T-helper 1 cell treated with Interleukin-12 subunit alpha and Interleukin-12 subunit beta and Interleukin-4 antibody, amounts not matched to agents 30 ng/mL and 1 ng/mL, for 36 hours (primary cell): ENCODE measurements at regions not wholly inside any gene's neighbourhood (a gene's known extent, or its start where the extent isn't known, plus 50 kb on each side); places are given as distances from the start of the nearest gene placed in this dataset.

Source experiments
- intact Hi-C: fragments of 100-400 bp; cut with micrococcal nuclease; formaldehyde crosslinking; loops from one replicate; pipeline ENCODE4 v1.15.1; 2024

GRCh38 chr20:24277196-24277595, 192.2 kb upstream of the SYNDIG1 start:
- intact Hi-C loops: no loop called here

GRCh38 chr20:24275946-24276705, 193.3 kb upstream of the SYNDIG1 start:
- intact Hi-C loops: no loop called here

- intact Hi-C loops: no loop called here
Measured at GRCh38 chr20:24273251-24273650, 196.2 kb upstream of the SYNDIG1 start.

GRCh38 chr20:24261351-24261750, 208.1 kb upstream of the SYNDIG1 start:
- intact Hi-C loops: no loop called here

GRCh38 chr20:24257171-24257570, 212.3 kb upstream of the SYNDIG1 start:
- intact Hi-C loops: no loop called here

- intact Hi-C loops: no loop called here
Measured at GRCh38 chr20:24256307-24256706, 213.1 kb upstream of the SYNDIG1 start.

- intact Hi-C loops: no loop called here
Measured at GRCh38 chr20:24254480-24254879, 214.9 kb upstream of the SYNDIG1 start.

GRCh38 chr20:24253321-24253720, 216.1 kb upstream of the SYNDIG1 start:
- intact Hi-C loops: no loop called here

GRCh38 chr20:24245094-24245493, 224.3 kb upstream of the SYNDIG1 start:
- intact Hi-C loops: no loop called here

GRCh38 chr20:24242763-24243162, 226.7 kb upstream of the SYNDIG1 start:
- intact Hi-C loops: no loop called here

GRCh38 chr20:24241466-24241865, 228.0 kb upstream of the SYNDIG1 start:
- intact Hi-C loops: no loop called here

- intact Hi-C loops: no loop called here
Measured at GRCh38 chr20:24236963-24237362, 232.5 kb upstream of the SYNDIG1 start.

- intact Hi-C loops: no loop called here
Measured at GRCh38 chr20:24236201-24236600, 233.2 kb upstream of the SYNDIG1 start.

GRCh38 chr20:24235296-24236175, 233.9 kb upstream of the SYNDIG1 start:
- intact Hi-C loops: no loop called here

GRCh38 chr20:24227600-24227999, 239.0 kb upstream of the GGTLC1 start:
- intact Hi-C loops: no loop called here

GRCh38 chr20:24212494-24212893, 223.9 kb upstream of the GGTLC1 start:
- intact Hi-C loops: no loop called here

- intact Hi-C loops: no loop called here
Measured at GRCh38 chr20:24211972-24212371, 223.4 kb upstream of the GGTLC1 start.

- intact Hi-C loops: no loop called here
Measured at GRCh38 chr20:24210356-24210755, 221.8 kb upstream of the GGTLC1 start.

GRCh38 chr20:24208652-24209051, 220.1 kb upstream of the GGTLC1 start:
- intact Hi-C loops: no loop called here

- intact Hi-C loops: no loop called here
Measured at GRCh38 chr20:24207803-24208300, 219.3 kb upstream of the GGTLC1 start.

- intact Hi-C loops: no loop called here
Measured at GRCh38 chr20:24206995-24207394, 218.4 kb upstream of the GGTLC1 start.

- intact Hi-C loops: no loop called here
Measured at GRCh38 chr20:24203526-24204183, 215.1 kb upstream of the GGTLC1 start.
